ENCODE measurements at regions not wholly inside any gene's neighbourhood (a gene's known extent, or its start where the extent isn't known, plus 50 kb on each side); places are given as distances from the start of the nearest gene placed in this dataset.

- Mint-ChIP-seq H3K27me3 (ENCODE audit: unreplicated experiment) (no peaks in the 10 kb centered on the region), H3K27ac (ENCODE audit: unreplicated experiment) (no peak overlapping the region), H3K36me3 (ENCODE audit: insufficient read depth, unreplicated experiment) (no peaks in the 10 kb centered on the region), H3K4me3 (ENCODE audit: low read depth, unreplicated experiment) (no peak overlapping the region), H3K4me1 (ENCODE audit: low read depth, unreplicated experiment) (peaks cover 25% of the 10 kb centered on the region), H3K9me3 (ENCODE audit: low read depth, unreplicated experiment) (no peaks in the 10 kb centered on the region)
- DNase-seq: no peak
- BruUV-seq (replicated peaks): no TSS peak
- no peak for TF ChIP-seq CTCF (IDR thresholded peaks at IDR 0.05; ENCODE audit: unreplicated experiment)
- intact Hi-C loops (cut with micrococcal nuclease; ENCODE audit: unreplicated experiment): no loop called here
- CTCF ChIA-PET: no interaction called here
These were observed 84.4 kb upstream of the SHH start for GRCh38 chr7:155896531-155897263.

GRCh38 chr7:155893664-155894063 is 81.4 kb upstream of the SHH start:
- no peak overlapping the region for H3K4me3 Mint-ChIP-seq (ENCODE audit: low read depth, unreplicated experiment)
- intact Hi-C loops (cut with micrococcal nuclease; ENCODE audit: unreplicated experiment): no loop called here
- DNase-seq: no peak
- CTCF ChIA-PET: no interaction called here
- no peaks in the 10 kb centered on the region for H3K36me3 Mint-ChIP-seq (ENCODE audit: insufficient read depth, unreplicated experiment)
- H3K27ac Mint-ChIP-seq (ENCODE audit: unreplicated experiment): no peak overlapping the region
- H3K9me3 Mint-ChIP-seq (ENCODE audit: low read depth, unreplicated experiment): no peaks in the 10 kb centered on the region
- BruUV-seq (replicated peaks): no TSS peak
- no peak for TF ChIP-seq CTCF (IDR thresholded peaks at IDR 0.05; ENCODE audit: unreplicated experiment)
- peaks cover 32% of the 10 kb centered on the region for H3K4me1 Mint-ChIP-seq (ENCODE audit: low read depth, unreplicated experiment)
- no peaks in the 10 kb centered on the region for H3K27me3 Mint-ChIP-seq (ENCODE audit: unreplicated experiment)

GRCh38 chr7:155893176-155893575 is 80.9 kb upstream of the SHH start:
- no peak for TF ChIP-seq CTCF (IDR thresholded peaks at IDR 0.05; ENCODE audit: unreplicated experiment)
- H3K4me3 Mint-ChIP-seq (ENCODE audit: low read depth, unreplicated experiment): no peak overlapping the region
- no peak for DNase-seq
- no peaks in the 10 kb centered on the region for H3K27me3 Mint-ChIP-seq (ENCODE audit: unreplicated experiment)
- BruUV-seq (replicated peaks): no TSS peak
- intact Hi-C loops (cut with micrococcal nuclease; ENCODE audit: unreplicated experiment): no loop called here
- H3K9me3 Mint-ChIP-seq (ENCODE audit: low read depth, unreplicated experiment): no peaks in the 10 kb centered on the region
- CTCF ChIA-PET: no interaction called here
- no peak overlapping the region for H3K27ac Mint-ChIP-seq (ENCODE audit: unreplicated experiment)
- peaks cover 32% of the 10 kb centered on the region for H3K4me1 Mint-ChIP-seq (ENCODE audit: low read depth, unreplicated experiment)
- H3K36me3 Mint-ChIP-seq (ENCODE audit: insufficient read depth, unreplicated experiment): no peaks in the 10 kb centered on the region

GRCh38 chr7:155889636-155890511 is 77.6 kb upstream of the SHH start:
- Mint-ChIP-seq H3K4me1 (ENCODE audit: low read depth, unreplicated experiment) (peaks cover 20% of the 10 kb centered on the region), H3K27me3 (ENCODE audit: unreplicated experiment) (no peaks in the 10 kb centered on the region), H3K4me3 (ENCODE audit: low read depth, unreplicated experiment) (no peak overlapping the region), H3K9me3 (ENCODE audit: low read depth, unreplicated experiment) (no peaks in the 10 kb centered on the region), H3K27ac (ENCODE audit: unreplicated experiment) (no peak overlapping the region), H3K36me3 (ENCODE audit: insufficient read depth, unreplicated experiment) (no peaks in the 10 kb centered on the region)
- TF ChIP-seq CTCF (IDR thresholded peaks at IDR 0.05; ENCODE audit: unreplicated experiment): no peak
- BruUV-seq (replicated peaks): no TSS peak
- CTCF ChIA-PET: no interaction called here
- DNase-seq: no peak
- intact Hi-C loops (cut with micrococcal nuclease; ENCODE audit: unreplicated experiment): no loop called here
